HG02852 (cell line): ENCODE measurements at regions not wholly inside any gene's neighbourhood (a gene's known extent, or its start where the extent isn't known, plus 50 kb on each side); places are given as distances from the start of the nearest gene placed in this dataset.
A peak's percentile ranks its signal among the peaks of the same experiment; 100 is the strongest.

Experiments
- ATAC-seq: cut with Tn5 transposase; IDR thresholded peaks from one replicate; pipeline ENCODE4 v1.9.1; 2021; ENCODE audit warnings: mild to moderate bottlenecking, moderate library complexity; ENCODE audit not compliant: unreplicated experiment

GRCh38 chr4:56209767-56210166 is 177.5 kb downstream of the AASDH start:
- ATAC-seq, result no peak

GRCh38 chr4:56208103-56208502 is 179.2 kb downstream of the AASDH start:
- ATAC-seq, result no peak

GRCh38 chr4:56206258-56206657 is 181.0 kb downstream of the AASDH start:
- ATAC-seq, result no peak

- ATAC-seq, result no peak
Observed at GRCh38 chr4:56200275-56200674, 187.0 kb downstream of the AASDH start.

- ATAC-seq, result no peak
Observed at GRCh38 chr4:56198265-56198664, 189.0 kb downstream of the AASDH start.

- ATAC-seq, result no peak
Observed at GRCh38 chr4:56197387-56197786, 189.9 kb downstream of the AASDH start.

- no peak for ATAC-seq
Observed at GRCh38 chr4:56195025-56195424, 192.3 kb downstream of the AASDH start.

- no peak for ATAC-seq
Observed at GRCh38 chr4:56191534-56191933, 195.8 kb downstream of the AASDH start.

GRCh38 chr4:56187688-56188087 is 199.6 kb downstream of the AASDH start:
- ATAC-seq, result no peak

- no peak for ATAC-seq
Observed at GRCh38 chr4:56186808-56187523, 200.3 kb downstream of the AASDH start.

- ATAC-seq, result no peak
Observed at GRCh38 chr4:56185901-56186300, 201.4 kb downstream of the AASDH start.

GRCh38 chr4:56184214-56184613 is 203.1 kb downstream of the AASDH start:
- no peak for ATAC-seq

GRCh38 chr4:56183344-56183959 is 203.8 kb downstream of the AASDH start:
- peak; percentile 58 for ATAC-seq

- no peak for ATAC-seq
Observed at GRCh38 chr4:56182356-56182755, 204.9 kb downstream of the AASDH start.

- no peak for ATAC-seq
Observed at GRCh38 chr4:56181140-56181953, 205.9 kb downstream of the AASDH start.

GRCh38 chr4:56169061-56169460 is 218.2 kb downstream of the AASDH start:
- ATAC-seq, result no peak

- no peak for ATAC-seq
Observed at GRCh38 chr4:56164907-56165306, 216.2 kb downstream of the CEP135 start.

GRCh38 chr4:56160636-56161035 is 211.9 kb downstream of the CEP135 start:
- ATAC-seq, result no peak

- no peak for ATAC-seq
Observed at GRCh38 chr4:56158483-56158882, 209.7 kb downstream of the CEP135 start.

- ATAC-seq, result no peak
Observed at GRCh38 chr4:56156141-56156540, 207.4 kb downstream of the CEP135 start.

GRCh38 chr4:56155432-56155831 is 206.7 kb downstream of the CEP135 start:
- ATAC-seq, result no peak

GRCh38 chr4:56149591-56149990 is 200.8 kb downstream of the CEP135 start:
- ATAC-seq, result no peak
